ENCODE measurements at regions not wholly inside any gene's neighbourhood (a gene's known extent, or its start where the extent isn't known, plus 50 kb on each side); places are given as distances from the start of the nearest gene placed in this dataset.

- no peak for TF ChIP-seq TCF7L2 (IDR thresholded peaks at IDR 0.05; ENCODE audit: low read depth, low read length)
- TF ChIP-seq, protein P1, sequence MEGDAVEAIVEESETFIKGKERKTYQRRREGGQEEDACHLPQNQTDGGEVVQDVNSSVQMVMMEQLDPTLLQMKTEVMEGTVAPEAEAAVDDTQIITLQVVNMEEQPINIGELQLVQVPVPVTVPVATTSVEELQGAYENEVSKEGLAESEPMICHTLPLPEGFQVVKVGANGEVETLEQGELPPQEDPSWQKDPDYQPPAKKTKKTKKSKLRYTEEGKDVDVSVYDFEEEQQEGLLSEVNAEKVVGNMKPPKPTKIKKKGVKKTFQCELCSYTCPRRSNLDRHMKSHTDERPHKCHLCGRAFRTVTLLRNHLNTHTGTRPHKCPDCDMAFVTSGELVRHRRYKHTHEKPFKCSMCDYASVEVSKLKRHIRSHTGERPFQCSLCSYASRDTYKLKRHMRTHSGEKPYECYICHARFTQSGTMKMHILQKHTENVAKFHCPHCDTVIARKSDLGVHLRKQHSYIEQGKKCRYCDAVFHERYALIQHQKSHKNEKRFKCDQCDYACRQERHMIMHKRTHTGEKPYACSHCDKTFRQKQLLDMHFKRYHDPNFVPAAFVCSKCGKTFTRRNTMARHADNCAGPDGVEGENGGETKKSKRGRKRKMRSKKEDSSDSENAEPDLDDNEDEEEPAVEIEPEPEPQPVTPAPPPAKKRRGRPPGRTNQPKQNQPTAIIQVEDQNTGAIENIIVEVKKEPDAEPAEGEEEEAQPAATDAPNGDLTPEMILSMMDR (IDR thresholded peaks at IDR 0.05) = no peak
- TF ChIP-seq POLR2AphosphoS5 (IDR thresholded peaks at IDR 0.05; ENCODE audit: low read depth, low read length) = no peak
- TF ChIP-seq SIN3A (IDR thresholded peaks at IDR 0.05; ENCODE audit: borderline replicate concordance, insufficient read depth, low read depth, low read length) = no peak
Observed at GRCh38 chr10:81315026-81315425, 560.0 kb upstream of the NRG3 start.

Measured in Panc1 (cell line).